HG03064 (cell line): ENCODE measurements at regions not wholly inside any gene's neighbourhood (a gene's known extent, or its start where the extent isn't known, plus 50 kb on each side); places are given as distances from the start of the nearest gene placed in this dataset.

Source experiments
- ATAC-seq: cut with Tn5 transposase; IDR thresholded peaks from one replicate; pipeline ENCODE4 v1.9.1; 2021; ENCODE audit warnings: low read depth; ENCODE audit not compliant: unreplicated experiment

- ATAC-seq, result no peak
Measured at GRCh38 chr10:10579709-10580108, 438.0 kb upstream of the CELF2 start.

GRCh38 chr10:10584161-10584560 lies 433.5 kb upstream of the CELF2 start:
- ATAC-seq, result no peak

GRCh38 chr10:10587744-10588393 lies 429.8 kb upstream of the CELF2 start:
- no peak for ATAC-seq

DNA sequence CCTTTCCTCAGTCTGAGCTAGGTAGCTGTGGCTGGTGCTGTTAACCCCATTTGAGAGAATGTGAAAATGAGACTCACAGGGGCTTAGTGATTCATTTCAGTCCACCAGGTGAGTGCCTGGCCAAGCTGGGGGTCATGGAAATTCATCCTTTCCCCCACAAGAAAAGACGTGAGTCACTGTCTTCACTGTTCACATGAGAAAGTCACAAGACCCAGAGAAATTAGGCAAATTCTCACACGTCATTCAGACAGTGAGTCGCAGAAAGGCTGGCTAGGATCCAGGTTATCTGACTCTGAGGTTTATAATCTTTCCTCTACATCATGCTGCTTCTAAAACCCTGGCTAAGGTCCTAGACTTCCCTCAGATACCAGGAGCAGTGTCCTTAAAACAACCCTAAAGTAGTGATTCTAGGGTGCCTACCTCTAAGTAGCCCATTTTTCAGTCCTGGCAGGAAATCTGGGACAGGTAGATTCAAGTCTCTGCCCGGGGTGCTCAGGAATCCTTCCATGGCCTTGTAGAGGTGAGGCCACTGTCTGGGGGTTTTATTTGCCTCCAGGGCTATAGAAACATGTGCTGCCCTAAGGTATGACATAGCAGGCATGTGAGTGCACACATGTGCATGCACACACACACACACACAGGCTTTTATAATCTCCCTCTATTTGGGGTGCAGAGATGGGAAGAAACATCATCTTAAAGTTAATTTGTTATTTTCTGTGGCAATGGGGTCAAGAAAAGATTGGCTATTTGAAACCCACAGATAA lies 427.9 kb upstream of the CELF2 start:
- peak; percentile 70 for ATAC-seq

DNA sequence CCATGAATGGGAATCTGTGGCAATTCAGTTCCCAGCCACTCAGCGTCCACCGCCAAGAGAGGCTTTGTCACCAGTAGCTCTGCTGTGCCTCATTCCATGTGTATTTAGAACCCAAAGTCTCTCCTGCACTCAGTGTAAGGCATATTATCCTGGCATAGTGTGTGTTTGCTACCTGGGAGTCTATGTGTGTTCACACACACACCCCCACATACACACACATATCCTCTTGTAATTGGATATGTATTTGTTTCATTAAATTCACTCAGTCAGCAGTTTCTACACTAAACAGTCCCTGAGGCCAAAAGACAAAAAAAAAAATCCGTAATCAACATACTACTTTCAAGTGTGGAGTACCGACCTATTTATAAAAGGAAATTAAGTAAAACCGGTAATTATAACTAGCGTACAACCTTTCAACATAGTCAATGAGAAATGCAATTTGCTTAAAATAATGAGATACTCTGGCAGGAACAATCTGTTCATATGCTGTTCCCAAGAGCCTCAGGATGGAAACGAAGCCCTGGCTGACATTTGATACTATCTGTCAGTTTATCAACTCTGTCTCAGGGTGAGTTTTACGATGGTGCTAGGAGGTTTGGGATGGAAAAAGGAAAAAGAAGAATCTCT lies 425.8 kb upstream of the CELF2 start:
- no peak for ATAC-seq

DNA sequence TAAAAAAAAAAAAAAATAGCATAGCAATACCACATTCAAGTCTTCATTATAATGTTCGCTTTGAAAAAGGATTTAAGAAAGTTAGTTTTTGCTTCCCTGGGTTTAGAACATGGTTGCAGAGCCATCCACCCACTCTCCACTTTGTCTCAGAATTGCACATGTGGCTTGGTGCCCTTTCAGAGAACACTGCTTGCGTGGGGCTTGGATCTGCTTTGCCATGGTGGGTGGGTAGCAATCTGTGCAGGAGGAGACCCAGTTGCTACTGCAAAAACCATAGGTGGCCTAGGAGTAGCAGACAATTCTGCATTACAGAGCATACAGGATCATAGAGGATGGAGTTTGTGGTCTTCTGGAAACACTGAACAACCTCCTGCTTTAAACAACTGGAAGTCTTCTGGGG lies 421.4 kb upstream of the CELF2 start:
- no peak for ATAC-seq

DNA sequence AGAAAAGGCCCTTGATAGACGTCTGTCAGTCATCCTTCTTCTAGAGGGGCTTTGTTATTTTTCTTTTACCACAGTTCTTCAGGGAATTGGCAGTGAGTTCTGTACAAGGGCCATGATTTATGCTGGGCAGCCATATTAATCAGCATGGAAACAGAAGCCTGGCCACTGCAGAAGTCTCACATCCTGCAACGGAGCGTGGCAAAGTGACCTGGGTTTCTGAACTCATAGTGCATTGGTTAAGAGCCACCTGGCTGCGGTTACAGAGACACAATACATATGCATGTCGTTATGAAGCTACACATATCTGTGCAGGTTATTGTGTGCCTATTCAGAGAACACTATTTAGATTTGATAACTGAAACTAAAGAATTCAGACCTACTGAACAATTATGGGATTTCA lies 419.4 kb upstream of the CELF2 start:
- ATAC-seq, result peak; percentile 82

GRCh38 chr10:10600004-10600403 lies 417.7 kb upstream of the CELF2 start:
- no peak for ATAC-seq

GRCh38 chr10:10605551-10606081 lies 412.1 kb upstream of the CELF2 start:
- no peak for ATAC-seq

DNA sequence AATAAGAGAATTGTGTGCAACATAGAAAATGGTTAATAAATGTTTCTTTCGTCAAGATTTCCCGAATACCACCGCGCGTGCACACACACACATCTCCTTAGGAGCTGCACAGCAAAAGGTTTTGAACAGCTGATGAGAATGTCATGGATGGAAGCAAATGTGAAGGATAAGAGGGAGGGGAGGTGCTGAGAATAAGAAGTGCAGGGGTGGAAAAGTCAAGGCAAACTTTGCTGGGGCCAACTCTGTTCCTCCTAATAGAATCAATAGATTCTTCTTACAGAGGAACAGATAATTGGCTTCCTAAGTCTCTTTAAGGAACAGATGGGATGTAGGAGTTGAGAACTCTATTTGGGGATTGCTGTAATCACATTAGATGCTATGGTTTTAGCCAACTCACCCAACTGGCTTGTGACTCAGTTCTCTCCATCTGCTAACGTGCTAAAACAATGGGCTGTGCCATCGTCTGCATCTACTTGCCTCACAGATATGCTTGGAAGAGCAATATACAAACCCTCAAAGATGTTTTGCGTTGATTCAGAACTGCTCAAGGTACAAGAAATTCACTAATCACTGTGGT lies 408.2 kb upstream of the CELF2 start:
- no peak for ATAC-seq

DNA sequence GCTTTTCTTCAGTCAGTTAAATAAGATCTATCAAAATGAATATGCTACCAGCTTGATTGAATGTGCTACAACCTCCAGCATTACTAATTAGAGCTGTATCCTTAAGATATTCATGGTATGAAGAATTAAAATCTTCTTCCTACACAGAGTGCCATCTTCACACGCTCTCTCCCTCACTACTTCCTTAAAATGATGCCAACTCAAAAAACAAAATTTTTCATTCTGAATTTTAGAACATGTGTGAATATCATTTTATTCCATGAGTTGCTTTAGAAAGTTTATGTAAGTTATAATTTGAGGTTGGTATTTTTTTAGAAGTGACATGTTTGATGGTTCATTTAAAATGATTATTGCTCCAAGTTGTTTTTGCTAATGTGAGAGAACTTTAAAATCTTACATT lies 407.5 kb upstream of the CELF2 start:
- ATAC-seq, result no peak

DNA sequence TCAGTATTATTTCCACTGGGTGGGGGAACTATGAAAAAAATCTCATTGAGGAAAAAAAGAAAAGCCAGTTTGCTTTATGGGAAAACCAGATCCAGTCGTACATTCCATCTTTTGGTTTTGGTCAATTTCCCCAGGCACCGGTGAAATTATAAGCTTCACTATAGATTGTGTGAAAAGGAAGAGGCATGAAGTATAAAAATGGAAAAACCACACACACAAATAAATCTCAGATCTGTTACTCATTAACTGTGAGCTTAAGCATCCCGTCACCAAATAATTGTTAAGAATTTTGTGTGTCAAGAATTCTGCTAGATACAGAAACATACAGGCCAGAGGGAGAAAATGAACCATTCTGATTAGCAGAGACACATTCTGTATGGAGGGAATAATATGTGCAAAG lies 405.5 kb upstream of the CELF2 start:
- no peak for ATAC-seq

- ATAC-seq, result no peak
Measured at GRCh38 chr10:10613656-10614244, 403.9 kb upstream of the CELF2 start.

DNA sequence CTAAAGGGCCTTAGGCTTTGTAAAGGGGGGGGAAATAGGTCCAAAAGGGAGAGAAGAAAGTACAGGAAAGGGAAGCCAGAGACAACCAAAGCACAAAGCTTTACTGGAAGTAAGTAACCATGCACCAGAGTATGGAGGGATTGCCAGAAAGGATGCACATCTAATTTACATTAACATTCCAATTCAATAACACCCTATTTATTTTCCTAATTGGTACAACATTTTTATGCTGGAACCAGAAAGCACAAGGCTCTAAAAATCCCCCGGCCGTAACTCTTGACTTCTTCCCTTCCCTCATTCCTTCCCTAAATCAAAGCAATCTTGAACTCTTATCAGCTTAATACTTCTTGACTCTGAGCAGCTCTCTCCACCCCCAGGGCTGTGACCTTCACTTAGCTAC lies 400.0 kb upstream of the CELF2 start:
- ATAC-seq, result no peak

DNA sequence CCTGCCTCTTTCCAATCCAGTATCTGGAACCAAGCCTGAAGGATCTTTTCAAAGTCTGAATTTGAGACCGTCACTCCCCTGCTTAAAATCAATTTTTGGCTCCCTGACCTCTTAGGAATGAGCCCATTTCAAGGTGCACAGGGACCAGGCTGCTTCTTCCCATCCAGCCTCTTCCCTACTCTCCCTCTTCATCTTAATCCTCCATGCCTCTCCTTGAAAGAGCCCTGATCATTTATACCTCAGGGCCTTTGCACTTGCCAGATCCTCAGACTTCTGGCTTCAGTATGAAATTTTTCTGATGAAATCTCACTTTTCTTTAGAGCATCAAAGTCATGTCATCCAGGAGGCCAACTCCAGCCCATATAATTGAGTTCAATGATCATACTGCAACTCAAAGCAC lies 399.5 kb upstream of the CELF2 start:
- no peak for ATAC-seq

GRCh38 chr10:10623958-10624566 lies 393.6 kb upstream of the CELF2 start:
- no peak for ATAC-seq

DNA sequence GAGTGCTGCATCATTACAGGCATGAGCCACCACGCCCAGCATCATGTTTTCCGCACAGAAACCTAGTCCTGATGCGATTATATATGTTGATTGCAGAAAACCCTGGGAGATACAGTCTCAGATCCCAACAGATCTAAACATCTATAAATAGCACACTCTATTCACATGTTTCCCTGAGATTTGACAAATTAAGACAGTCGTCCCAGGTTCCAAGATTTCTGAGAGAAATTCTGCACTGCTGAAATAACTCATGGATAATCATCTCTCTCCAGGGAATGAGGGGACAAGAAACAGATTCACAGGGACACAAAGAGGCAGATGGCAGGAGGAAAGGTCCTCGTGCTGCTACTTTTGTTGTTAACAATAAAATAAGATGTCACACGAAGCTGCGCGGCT lies 393.1 kb upstream of the CELF2 start:
- no peak for ATAC-seq

- no peak for ATAC-seq
Measured at GRCh38 chr10:10625491-10625890, 392.2 kb upstream of the CELF2 start.

DNA sequence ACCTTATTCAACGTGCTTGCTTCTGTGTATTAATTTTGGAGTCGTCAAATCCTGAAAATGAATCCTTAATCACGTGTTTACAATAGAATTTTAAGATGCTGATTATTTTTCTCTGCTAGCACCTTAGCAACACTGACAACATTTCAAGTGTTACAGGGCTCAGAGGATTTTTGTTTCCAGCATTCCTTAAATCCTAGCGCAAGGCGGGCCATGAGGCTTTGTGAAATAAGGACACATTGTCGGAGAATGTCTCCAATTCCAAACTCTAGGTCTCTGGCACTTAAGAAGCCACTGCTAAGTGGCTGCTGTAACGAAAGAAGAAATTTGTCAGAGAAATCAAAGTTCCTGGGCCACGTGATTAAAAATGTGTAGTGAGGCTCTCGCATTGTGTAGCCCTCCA lies 390.9 kb upstream of the CELF2 start:
- ATAC-seq, result no peak

- ATAC-seq, result no peak
Measured at GRCh38 chr10:10627414-10627813, 390.3 kb upstream of the CELF2 start.

GRCh38 chr10:10629512-10629911 lies 388.2 kb upstream of the CELF2 start:
- no peak for ATAC-seq
